ENCODE measurements at regions not wholly inside any gene's neighbourhood (a gene's known extent, or its start where the extent isn't known, plus 50 kb on each side); places are given as distances from the start of the nearest gene placed in this dataset.

DNA sequence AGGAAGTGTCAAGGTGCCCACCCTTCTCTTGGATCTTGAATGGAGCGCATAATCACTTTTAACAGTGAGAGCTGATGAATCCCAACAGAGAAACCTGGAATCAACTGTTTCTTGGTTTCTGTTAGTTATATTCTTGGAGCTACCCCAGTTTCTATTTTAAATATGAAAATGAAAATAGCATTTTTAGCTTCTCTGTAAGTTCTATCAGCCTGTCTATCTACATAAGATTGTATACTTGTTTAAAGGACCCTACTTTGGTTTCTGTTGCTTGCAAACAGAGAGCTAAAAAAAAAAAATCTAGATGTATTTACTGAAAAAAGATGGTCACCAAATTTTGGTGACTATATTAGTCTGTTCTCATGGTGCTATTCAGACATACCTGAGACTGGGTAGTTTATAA lies 670.0 kb downstream of the NCAM2 start:
- no peaks in the 10 kb centered on the region for H3K36me3 Mint-ChIP-seq (ENCODE audit: low read depth)
- H3K9me3 Mint-ChIP-seq: no peaks in the 10 kb centered on the region
- no peak overlapping the region for H3K27ac Mint-ChIP-seq
- peaks cover 2% of the 10 kb centered on the region for H3K27me3 Mint-ChIP-seq (ENCODE audit: low read depth, poor library complexity)
- TF ChIP-seq, protein P1, sequence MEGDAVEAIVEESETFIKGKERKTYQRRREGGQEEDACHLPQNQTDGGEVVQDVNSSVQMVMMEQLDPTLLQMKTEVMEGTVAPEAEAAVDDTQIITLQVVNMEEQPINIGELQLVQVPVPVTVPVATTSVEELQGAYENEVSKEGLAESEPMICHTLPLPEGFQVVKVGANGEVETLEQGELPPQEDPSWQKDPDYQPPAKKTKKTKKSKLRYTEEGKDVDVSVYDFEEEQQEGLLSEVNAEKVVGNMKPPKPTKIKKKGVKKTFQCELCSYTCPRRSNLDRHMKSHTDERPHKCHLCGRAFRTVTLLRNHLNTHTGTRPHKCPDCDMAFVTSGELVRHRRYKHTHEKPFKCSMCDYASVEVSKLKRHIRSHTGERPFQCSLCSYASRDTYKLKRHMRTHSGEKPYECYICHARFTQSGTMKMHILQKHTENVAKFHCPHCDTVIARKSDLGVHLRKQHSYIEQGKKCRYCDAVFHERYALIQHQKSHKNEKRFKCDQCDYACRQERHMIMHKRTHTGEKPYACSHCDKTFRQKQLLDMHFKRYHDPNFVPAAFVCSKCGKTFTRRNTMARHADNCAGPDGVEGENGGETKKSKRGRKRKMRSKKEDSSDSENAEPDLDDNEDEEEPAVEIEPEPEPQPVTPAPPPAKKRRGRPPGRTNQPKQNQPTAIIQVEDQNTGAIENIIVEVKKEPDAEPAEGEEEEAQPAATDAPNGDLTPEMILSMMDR (IDR thresholded peaks at IDR 0.05): no peak
- no peak overlapping the region for H3K4me3 Mint-ChIP-seq
- H3K4me1 Mint-ChIP-seq: no peaks in the 10 kb centered on the region
- DNase-seq: no peak

DNA sequence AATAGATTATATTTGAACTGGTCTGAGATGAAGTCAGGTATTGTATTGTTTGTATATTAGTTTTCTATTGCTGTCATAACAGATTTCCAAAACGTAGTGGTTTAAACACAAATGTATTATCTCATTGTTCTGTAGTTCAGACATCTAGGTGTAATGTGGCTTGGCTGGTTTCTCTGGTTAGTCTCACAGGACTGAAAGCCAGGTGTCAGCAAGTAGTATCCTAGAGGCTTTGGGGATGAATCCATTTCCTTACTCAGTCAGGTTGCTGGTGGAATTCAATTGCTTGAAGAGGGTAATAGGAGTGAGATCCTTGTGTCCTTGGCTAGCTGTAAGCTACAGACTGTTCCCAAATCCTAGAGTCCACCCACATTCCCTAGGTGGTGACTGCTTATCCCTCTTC lies 675.8 kb downstream of the NCAM2 start:
- no peaks in the 10 kb centered on the region for H3K4me1 Mint-ChIP-seq
- H3K9me3 Mint-ChIP-seq: peaks cover 15% of the 10 kb centered on the region
- DNase-seq: no peak
- no peak overlapping the region for H3K4me3 Mint-ChIP-seq
- H3K27me3 Mint-ChIP-seq (ENCODE audit: low read depth, poor library complexity): peaks cover 7% of the 10 kb centered on the region
- H3K36me3 Mint-ChIP-seq (ENCODE audit: low read depth): no peaks in the 10 kb centered on the region
- no peak overlapping the region for H3K27ac Mint-ChIP-seq
- TF ChIP-seq, protein P1 (IDR thresholded peaks at IDR 0.05): no peak

DNA sequence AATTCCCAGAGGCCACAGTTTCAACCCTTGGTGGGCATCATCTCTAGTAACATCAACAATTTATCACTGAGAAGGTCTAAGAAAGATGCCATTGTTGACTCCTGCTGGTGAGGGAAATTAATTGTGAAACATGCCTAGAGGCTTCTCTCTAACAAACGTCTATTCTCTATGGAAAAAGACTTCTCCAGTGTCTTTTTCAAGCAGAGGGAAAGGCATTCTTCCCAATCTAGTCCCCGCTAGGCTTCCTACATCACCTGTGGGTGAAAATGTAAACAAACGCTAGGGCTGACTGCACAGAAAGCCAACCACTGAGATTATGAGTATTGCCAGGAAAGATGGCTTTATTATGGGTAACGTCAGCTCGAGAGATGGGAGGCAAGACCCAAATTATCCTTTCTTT lies 677.4 kb downstream of the NCAM2 start:
- H3K27ac Mint-ChIP-seq: no peak overlapping the region
- H3K4me3 Mint-ChIP-seq: no peak overlapping the region
- peaks cover 7% of the 10 kb centered on the region for H3K27me3 Mint-ChIP-seq (ENCODE audit: low read depth, poor library complexity)
- no peaks in the 10 kb centered on the region for H3K4me1 Mint-ChIP-seq
- peaks cover 15% of the 10 kb centered on the region for H3K9me3 Mint-ChIP-seq
- no peak for DNase-seq
- TF ChIP-seq, protein P1 (IDR thresholded peaks at IDR 0.05): no peak
- no peaks in the 10 kb centered on the region for H3K36me3 Mint-ChIP-seq (ENCODE audit: low read depth)

DNA sequence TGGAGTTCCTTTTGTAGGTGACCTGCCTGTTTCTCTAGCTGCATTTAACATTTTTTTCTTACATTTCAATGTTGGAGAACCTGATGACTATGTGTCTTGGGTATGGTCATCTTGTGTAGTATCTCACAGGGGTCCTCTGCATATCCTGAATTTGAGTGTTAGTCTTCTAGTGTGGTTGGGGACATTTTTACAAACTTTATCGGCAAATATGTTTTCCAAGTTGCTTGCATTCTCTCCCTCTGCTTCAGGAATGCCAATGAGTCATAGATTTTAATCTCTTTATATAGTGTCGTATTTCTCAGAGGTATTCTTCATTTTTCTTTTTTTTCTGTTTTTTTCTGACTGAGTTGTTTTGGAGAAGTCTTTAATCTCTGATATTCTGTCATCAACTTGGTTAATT lies 684.0 kb downstream of the NCAM2 start:
- TF ChIP-seq, protein P1 (IDR thresholded peaks at IDR 0.05): no peak
- Mint-ChIP-seq H3K4me3 (no peak overlapping the region), H3K27ac (no peak overlapping the region), H3K4me1 (no peaks in the 10 kb centered on the region), H3K27me3 (ENCODE audit: low read depth, poor library complexity) (peaks cover 3% of the 10 kb centered on the region), H3K9me3 (peaks cover 13% of the 10 kb centered on the region), H3K36me3 (ENCODE audit: low read depth) (no peaks in the 10 kb centered on the region)
- DNase-seq: no peak

DNA sequence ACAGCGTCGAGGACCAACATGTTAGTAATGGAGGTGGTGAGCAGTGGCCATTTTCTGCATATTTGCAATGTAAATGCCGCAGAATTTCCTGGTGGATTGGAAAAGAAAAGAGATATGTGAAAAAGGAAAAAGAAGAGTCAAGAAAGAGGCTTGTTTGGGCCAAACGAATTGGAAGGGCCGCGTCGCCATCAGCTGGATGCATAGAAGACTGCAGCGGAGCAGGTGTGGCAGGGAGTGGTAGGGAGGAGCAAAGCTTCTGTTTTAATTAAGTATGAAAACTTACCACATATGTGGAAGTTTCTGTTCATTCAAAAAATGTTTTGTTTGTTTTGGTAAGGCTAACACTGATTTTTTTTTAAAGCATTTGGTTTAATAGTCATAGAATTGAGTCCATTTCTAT lies 690.7 kb downstream of the NCAM2 start:
- no peak overlapping the region for H3K27ac Mint-ChIP-seq
- peaks cover 6% of the 10 kb centered on the region for H3K4me1 Mint-ChIP-seq
- no peaks in the 10 kb centered on the region for H3K36me3 Mint-ChIP-seq (ENCODE audit: low read depth)
- TF ChIP-seq, protein P1 (IDR thresholded peaks at IDR 0.05): peak; percentile 34
- DNase-seq: peak; percentile 21
- peaks cover 6% of the 10 kb centered on the region for H3K27me3 Mint-ChIP-seq (ENCODE audit: low read depth, poor library complexity)
- no peaks in the 10 kb centered on the region for H3K9me3 Mint-ChIP-seq
- H3K4me3 Mint-ChIP-seq: no peak overlapping the region

DNA sequence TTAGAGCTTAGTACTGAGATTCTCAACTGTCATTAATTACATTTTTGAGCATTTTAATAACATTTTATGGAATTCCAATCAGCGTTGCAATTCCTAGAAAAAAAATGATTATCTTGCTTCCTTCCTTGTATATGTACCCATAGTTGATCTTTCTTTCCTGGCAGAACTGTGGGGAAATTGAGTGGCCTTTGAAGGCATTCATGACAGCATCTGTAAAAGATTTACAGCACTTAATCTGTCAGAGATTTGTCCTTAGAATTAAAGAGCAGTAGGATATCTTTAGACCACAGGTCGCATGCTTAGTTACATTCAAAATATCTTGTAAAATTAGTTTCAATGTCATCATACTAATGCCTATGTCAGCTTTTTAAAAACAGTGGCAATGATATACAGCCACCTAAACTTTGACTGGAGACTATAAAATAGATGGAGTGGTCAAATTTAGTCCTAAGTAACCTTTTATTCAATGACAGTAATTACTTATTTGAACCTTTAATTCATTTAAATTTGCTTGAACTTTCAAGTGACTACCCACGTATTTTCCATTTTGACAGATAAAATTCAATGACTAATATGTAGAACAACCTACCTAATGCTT lies 692.0 kb downstream of the NCAM2 start:
- Mint-ChIP-seq H3K27me3 (ENCODE audit: low read depth, poor library complexity) (peaks cover 3% of the 10 kb centered on the region), H3K27ac (no peak overlapping the region), H3K9me3 (no peaks in the 10 kb centered on the region), H3K4me1 (peaks cover 6% of the 10 kb centered on the region), H3K4me3 (no peak overlapping the region), H3K36me3 (ENCODE audit: low read depth) (no peaks in the 10 kb centered on the region)
- no peak for DNase-seq
- TF ChIP-seq, protein P1 (IDR thresholded peaks at IDR 0.05): no peak

Measured in nephron progenitor cell (in vitro differentiated cells).